ENCODE measurements at regions not wholly inside any gene's neighbourhood (a gene's known extent, or its start where the extent isn't known, plus 50 kb on each side); places are given as distances from the start of the nearest gene placed in this dataset.

DNA sequence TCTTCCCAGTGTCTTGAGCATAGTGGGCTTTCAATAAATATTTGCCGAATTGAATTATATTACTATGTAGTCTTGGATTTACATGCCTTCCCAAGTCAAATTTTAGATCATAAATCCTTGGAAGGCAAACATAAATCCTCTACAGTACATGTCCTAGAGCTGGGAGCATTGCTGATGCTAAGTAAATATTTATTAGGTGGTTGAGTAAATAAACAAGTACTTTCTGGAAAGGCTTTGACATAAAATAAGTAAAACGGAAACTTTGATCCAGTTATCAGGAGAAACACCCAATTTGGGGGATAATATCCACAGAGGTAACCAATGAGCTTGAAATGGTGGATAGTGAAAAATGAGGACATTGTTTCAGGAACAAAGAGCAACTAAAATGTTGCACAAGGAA is 162.8 kb upstream of the SVIL start:
- no peak for TF ChIP-seq CTCF (IDR thresholded peaks at IDR 0.05)
- no peak for TF ChIP-seq EZH2 (IDR thresholded peaks at IDR 0.05; ENCODE audit: borderline replicate concordance, insufficient read depth, low read depth, low read length, poor library complexity, severe bottlenecking)

All from B cell (primary cell).